Medulla oblongata (tissue), 1 donor: ENCODE measurements at regions not wholly inside any gene's neighbourhood (a gene's known extent, or its start where the extent isn't known, plus 50 kb on each side); places are given as distances from the start of the nearest gene placed in this dataset.
"Not testable (repeated sequence)": the region's sequence is repeated elsewhere in the genome, so short reads cannot be mapped to it uniquely, and the experiment has no call there.

ENCODE experiments used
- DNase-seq: peaks from one replicate; pipeline ENCODE4 v3.0.0-alpha.2; 2015; ENCODE audit errors: extremely low spot score

GRCh38 chrX:85529141-85529540, 149.7 kb upstream of the POF1B start:
- DNase-seq = not testable (repeated sequence)

GRCh38 chrX:85517994-85518718, 138.7 kb upstream of the POF1B start:
- DNase-seq = no peak

- no peak for DNase-seq
These were observed 136.7 kb upstream of the POF1B start for GRCh38 chrX:85516131-85516530.

GRCh38 chrX:85506871-85507270, 127.4 kb upstream of the POF1B start:
- DNase-seq = no peak

GRCh38 chrX:85505801-85506200, 126.3 kb upstream of the POF1B start:
- DNase-seq = no peak

GRCh38 chrX:85504381-85504780, 124.9 kb upstream of the POF1B start:
- DNase-seq = no peak

- DNase-seq = no peak
These were observed 124.0 kb upstream of the POF1B start for GRCh38 chrX:85503258-85504158.

- no peak for DNase-seq
These were observed 121.9 kb upstream of the POF1B start for GRCh38 chrX:85501349-85501748.

GRCh38 chrX:85499400-85499799, 119.9 kb upstream of the POF1B start:
- no peak for DNase-seq

GRCh38 chrX:85493821-85494220, 114.4 kb upstream of the POF1B start:
- no peak for DNase-seq

- DNase-seq = no peak
These were observed 74.8 kb upstream of the POF1B start for GRCh38 chrX:85454295-85454694.

- DNase-seq = no peak
These were observed 65.1 kb upstream of the POF1B start for GRCh38 chrX:85444613-85445012.
